ENCODE measurements at regions not wholly inside any gene's neighbourhood (a gene's known extent, or its start where the extent isn't known, plus 50 kb on each side); places are given as distances from the start of the nearest gene placed in this dataset.

DNA sequence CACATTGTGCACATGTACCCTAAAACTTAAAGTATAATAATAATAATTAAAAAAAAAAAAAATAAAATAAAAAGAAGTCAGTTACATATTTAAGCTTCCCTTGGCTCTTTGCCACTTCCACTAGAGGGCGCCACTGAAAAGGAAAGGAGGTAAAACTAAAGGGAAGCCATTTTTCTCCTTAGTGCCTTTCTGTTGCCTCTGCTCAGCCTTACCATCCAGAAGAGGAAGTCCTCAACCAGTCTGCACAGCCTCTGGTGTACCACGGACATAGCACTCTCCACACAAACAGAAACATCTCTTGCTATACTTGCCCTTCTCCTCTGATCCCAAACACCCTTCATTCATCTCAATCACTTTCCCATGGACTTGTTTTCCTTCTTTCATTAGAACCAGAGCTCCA, 169.0 kb upstream of the EEA1 start:
- H3K4me3 ChIP-seq (replicated peaks in 1 of 2; ENCODE audit: low read depth in 1 of 2, low read length in 2 of 2), result no peak overlapping the region
- no peak overlapping the region for H3K9ac ChIP-seq (ENCODE audit: low read length)
- BruUV-seq (replicated peaks), result no TSS peak
- no peaks in the 10 kb centered on the region for H3K36me3 ChIP-seq (ENCODE audit: control insufficient read depth in 1 of 2, insufficient read depth in 2 of 2, low read length in 2 of 2)
- H3K27ac ChIP-seq (ENCODE audit: low read depth, low read length), result no peak overlapping the region
- ChIA-PET CTCF (interaction anchor here (0.9 to 1.8 kb wide), 5 partner anchors 8 to 46 kb away, joined by 3 to 10 read pairs (median 5); no protein-coding TSS in a partner anchor), RAD21 (ENCODE audit: low non-redundant PET in 1 of 2, low total read pairs in 2 of 2, uncharacterized antibody in 2 of 2, unreplicated experiment in 2 of 2) (no interaction called here), POLR2A (no interaction called here)
- H4K20me1 ChIP-seq (ENCODE audit: insufficient read depth), result no peaks in the 10 kb centered on the region
- peak; percentile 40; the same call in 1 of the 2 replicates for ATAC-seq
- intact Hi-C loops (cut with micrococcal nuclease), result loop anchor here (5.0 kb wide), 1 partner anchor 279 kb away; the partner anchor contains the start of gene NUDT4
- H3K27me3 ChIP-seq (ENCODE audit: insufficient read depth, low read length), result no peaks in the 10 kb centered on the region
- H3K9me3 ChIP-seq (ENCODE audit: control insufficient read depth in 1 of 2, insufficient read depth in 1 of 2, low read depth in 1 of 2, low read length in 2 of 2), result no peaks in the 10 kb centered on the region
- peak overlapping the region; percentile 89 for H2AFZ ChIP-seq (ENCODE audit: low read depth, low read length, poor library complexity, severe bottlenecking)
- no peak overlapping the region for H3K4me2 ChIP-seq (ENCODE audit: low read length)
- no peaks in the 10 kb centered on the region for H3K9me2 ChIP-seq (ENCODE audit: insufficient read depth)
- H3K4me1 ChIP-seq (ENCODE audit: control insufficient read depth in 1 of 2, insufficient read depth in 2 of 2, low read length in 2 of 2), result no peaks in the 10 kb centered on the region
- TF ChIP-seq YY1 (IDR thresholded peaks at IDR 0.05; ENCODE audit: extremely low read depth, insufficient replicate concordance, low read depth, low read length) (peak; percentile 82), RAD21 (IDR thresholded peaks at IDR 0.05; ENCODE audit: low read depth) (peak; percentile 54), JUND (IDR thresholded peaks at IDR 0.05) (no peak)
- TF ChIP-seq, protein P1, sequence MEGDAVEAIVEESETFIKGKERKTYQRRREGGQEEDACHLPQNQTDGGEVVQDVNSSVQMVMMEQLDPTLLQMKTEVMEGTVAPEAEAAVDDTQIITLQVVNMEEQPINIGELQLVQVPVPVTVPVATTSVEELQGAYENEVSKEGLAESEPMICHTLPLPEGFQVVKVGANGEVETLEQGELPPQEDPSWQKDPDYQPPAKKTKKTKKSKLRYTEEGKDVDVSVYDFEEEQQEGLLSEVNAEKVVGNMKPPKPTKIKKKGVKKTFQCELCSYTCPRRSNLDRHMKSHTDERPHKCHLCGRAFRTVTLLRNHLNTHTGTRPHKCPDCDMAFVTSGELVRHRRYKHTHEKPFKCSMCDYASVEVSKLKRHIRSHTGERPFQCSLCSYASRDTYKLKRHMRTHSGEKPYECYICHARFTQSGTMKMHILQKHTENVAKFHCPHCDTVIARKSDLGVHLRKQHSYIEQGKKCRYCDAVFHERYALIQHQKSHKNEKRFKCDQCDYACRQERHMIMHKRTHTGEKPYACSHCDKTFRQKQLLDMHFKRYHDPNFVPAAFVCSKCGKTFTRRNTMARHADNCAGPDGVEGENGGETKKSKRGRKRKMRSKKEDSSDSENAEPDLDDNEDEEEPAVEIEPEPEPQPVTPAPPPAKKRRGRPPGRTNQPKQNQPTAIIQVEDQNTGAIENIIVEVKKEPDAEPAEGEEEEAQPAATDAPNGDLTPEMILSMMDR (IDR thresholded peaks at IDR 0.05 in 2 of 3, conservative IDR thresholded peaks at IDR 0.05 in 1 of 3; ENCODE audit: borderline replicate concordance in 1 of 3, insufficient read depth in 1 of 3, low read depth in 2 of 3, low read length in 2 of 3), result peak; percentile 29 to 59 (median 50); a peak in 5 of 6 replicates
- H3K79me2 ChIP-seq (ENCODE audit: insufficient read depth, low read length), result no peaks in the 10 kb centered on the region
- DNase-seq (ENCODE audit: low read depth, low spot score), result peak; percentile 63

- no peak for DNase-seq (ENCODE audit: low read depth, low spot score)
- no peak for ATAC-seq
- no peaks in the 10 kb centered on the region for H4K20me1 ChIP-seq (ENCODE audit: insufficient read depth)
- RAD21 ChIA-PET (ENCODE audit: low non-redundant PET in 1 of 2, low total read pairs in 2 of 2, uncharacterized antibody in 2 of 2, unreplicated experiment in 2 of 2), result no interaction called here
- H2AFZ ChIP-seq (ENCODE audit: low read depth, low read length, poor library complexity, severe bottlenecking), result no peak overlapping the region
- H3K36me3 ChIP-seq (ENCODE audit: control insufficient read depth in 1 of 2, insufficient read depth in 2 of 2, low read length in 2 of 2), result no peaks in the 10 kb centered on the region
- no peaks in the 10 kb centered on the region for H3K9me2 ChIP-seq (ENCODE audit: insufficient read depth)
- H3K9me3 ChIP-seq (ENCODE audit: control insufficient read depth in 1 of 2, insufficient read depth in 1 of 2, low read depth in 1 of 2, low read length in 2 of 2), result no peaks in the 10 kb centered on the region
- H3K4me2 ChIP-seq (ENCODE audit: low read length), result no peak overlapping the region
- POLR2A ChIA-PET, result no interaction called here
- no peaks in the 10 kb centered on the region for H3K4me1 ChIP-seq (ENCODE audit: control insufficient read depth in 1 of 2, insufficient read depth in 2 of 2, low read length in 2 of 2)
- CTCF ChIA-PET, result no interaction called here
- H3K79me2 ChIP-seq (ENCODE audit: insufficient read depth, low read length), result no peaks in the 10 kb centered on the region
- no peak overlapping the region for H3K9ac ChIP-seq (ENCODE audit: low read length)
- no TSS peak for BruUV-seq (replicated peaks)
- H3K4me3 ChIP-seq (replicated peaks in 1 of 2; ENCODE audit: low read depth in 1 of 2, low read length in 2 of 2), result no peak overlapping the region
- no peaks in the 10 kb centered on the region for H3K27me3 ChIP-seq (ENCODE audit: insufficient read depth, low read length)
- no peak for TF ChIP-seq ELF1 (IDR thresholded peaks at IDR 0.05; ENCODE audit: borderline replicate concordance, low read depth)
- TF ChIP-seq, protein P1 (IDR thresholded peaks at IDR 0.05 in 2 of 3, conservative IDR thresholded peaks at IDR 0.05 in 1 of 3; ENCODE audit: borderline replicate concordance in 1 of 3, insufficient read depth in 1 of 3, low read depth in 2 of 3, low read length in 2 of 3), result no peak
- no peak for TF ChIP-seq SP1 (IDR thresholded peaks at IDR 0.05; ENCODE audit: low read depth)
- TF ChIP-seq EZH2 (IDR thresholded peaks at IDR 0.05), result no peak
- TF ChIP-seq FOSL1 (IDR thresholded peaks at IDR 0.05; ENCODE audit: low read depth), result no peak
- TF ChIP-seq EGR1 (IDR thresholded peaks at IDR 0.05; ENCODE audit: low read depth), result no peak
- no peak for TF ChIP-seq ZFX (IDR thresholded peaks at IDR 0.05)
- TF ChIP-seq, protein P2, sequence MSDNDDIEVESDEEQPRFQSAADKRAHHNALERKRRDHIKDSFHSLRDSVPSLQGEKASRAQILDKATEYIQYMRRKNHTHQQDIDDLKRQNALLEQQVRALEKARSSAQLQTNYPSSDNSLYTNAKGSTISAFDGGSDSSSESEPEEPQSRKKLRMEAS (IDR thresholded peaks at IDR 0.05), result no peak
- TF ChIP-seq SRF (IDR thresholded peaks at IDR 0.05; ENCODE audit: low read depth), result no peak
- no peak for TF ChIP-seq CBX3 (IDR thresholded peaks at IDR 0.05; ENCODE audit: low read depth)
- no peak for TF ChIP-seq TCF7L2 (IDR thresholded peaks at IDR 0.05; ENCODE audit: borderline replicate concordance, extremely low read depth, insufficient read depth, insufficient read length)
- TF ChIP-seq POLR2AphosphoS5 (IDR thresholded peaks at IDR 0.05; ENCODE audit: low read depth, low read length), result no peak
- H3K27ac ChIP-seq (ENCODE audit: low read depth, low read length), result no peak overlapping the region
- intact Hi-C loops (cut with micrococcal nuclease), result loop anchor here (5.0 kb wide), 1 partner anchor 278 kb away; the partner anchor contains the start of gene NUDT4
Measured at GRCh38 chr12:93099792-93100191, 170.7 kb upstream of the EEA1 start.
